NCI-H2107 treated with DMSO at 0.1 percent for 48 hours (cell line): ENCODE measurements at regions not wholly inside any gene's neighbourhood (a gene's known extent, or its start where the extent isn't known, plus 50 kb on each side); places are given as distances from the start of the nearest gene placed in this dataset.
"Not testable (repeated sequence)": the region's sequence is repeated elsewhere in the genome, so short reads cannot be mapped to it uniquely, and the experiment has no call there.

Source experiments
- DNase-seq: peaks from one replicate; lab custom pipeline; 2025; ENCODE audit not compliant: unreplicated experiment; lab: John Stamatoyannopoulos, UW

DNA sequence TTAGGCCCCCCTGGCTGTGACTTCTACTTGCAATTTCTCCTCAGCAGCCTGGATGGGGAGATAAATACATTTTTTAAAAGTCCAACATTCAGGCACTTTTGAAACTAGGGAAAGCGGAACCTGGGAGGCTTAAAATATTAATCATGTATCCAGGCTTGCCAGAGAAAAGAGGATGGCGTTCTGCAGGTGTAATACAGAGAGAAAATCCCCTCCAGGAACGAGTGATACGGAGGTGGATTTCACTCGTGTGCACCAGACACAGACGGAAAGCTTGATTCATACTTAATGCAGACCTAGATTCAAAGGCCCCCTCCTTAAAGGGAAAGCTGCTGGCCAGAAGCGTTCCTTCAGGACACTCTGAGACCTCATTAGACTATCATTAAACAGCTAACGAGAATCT lies 354.0 kb upstream of the BOD1L1 start:
- DNase-seq = no peak

- no peak for DNase-seq
Measured at GRCh38 chr4:13982010-13982409, 354.5 kb upstream of the BOD1L1 start.

- DNase-seq = no peak
Measured at GRCh38 chr4:13983189-13983790, 355.8 kb upstream of the BOD1L1 start.

GRCh38 chr4:13984991-13985800 lies 357.7 kb upstream of the BOD1L1 start:
- no peak for DNase-seq

GRCh38 chr4:13985837-13986236 lies 358.3 kb upstream of the BOD1L1 start:
- no peak for DNase-seq

- no peak for DNase-seq
Measured at GRCh38 chr4:13986548-13986947, 359.0 kb upstream of the BOD1L1 start.

GRCh38 chr4:13988353-13989305 lies 361.1 kb upstream of the BOD1L1 start:
- no peak for DNase-seq

DNA sequence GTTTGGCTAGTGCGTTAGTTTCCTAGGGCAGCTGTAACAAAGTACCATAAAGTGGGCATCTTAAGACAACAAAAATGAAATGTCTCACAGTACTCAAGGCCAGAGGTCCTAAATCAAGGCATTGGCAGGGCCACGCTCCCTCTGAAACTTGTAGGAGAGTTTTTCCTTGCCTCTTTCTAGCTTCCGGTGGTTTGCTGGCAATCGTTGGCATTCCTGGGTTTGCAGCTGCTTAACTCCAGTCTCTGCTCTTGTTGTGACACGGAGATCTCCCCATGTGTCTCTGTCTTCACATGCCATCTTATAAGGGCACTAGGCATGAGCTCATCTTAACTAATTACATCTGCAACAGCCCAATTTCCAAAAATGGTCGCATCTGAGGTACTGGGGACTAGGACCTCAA lies 362.0 kb upstream of the BOD1L1 start:
- DNase-seq = no peak

- DNase-seq = no peak
Measured at GRCh38 chr4:13990596-13991589, 363.4 kb upstream of the BOD1L1 start.

DNA sequence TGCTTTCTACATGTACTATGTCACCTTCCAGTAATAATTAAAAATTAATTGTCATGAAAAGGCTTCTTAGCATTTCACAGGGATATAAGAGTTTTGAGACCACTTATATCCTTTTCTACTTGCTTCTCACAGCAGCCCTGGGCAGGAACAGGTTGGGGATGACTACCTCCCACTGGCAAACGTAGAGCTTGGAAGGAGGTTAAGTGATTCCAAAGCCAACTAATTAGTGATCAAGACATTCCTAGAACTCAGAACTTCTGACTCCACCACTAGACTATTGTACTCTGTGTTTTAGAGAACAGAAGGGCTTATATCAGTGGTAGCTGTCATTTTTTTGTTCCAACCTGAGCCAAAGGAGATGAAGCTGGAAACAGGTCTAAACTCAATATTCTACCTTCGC lies 364.5 kb upstream of the BOD1L1 start:
- DNase-seq = no peak

- no peak for DNase-seq
Measured at GRCh38 chr4:13992975-13993520, 365.5 kb upstream of the BOD1L1 start.

- no peak for DNase-seq
Measured at GRCh38 chr4:13994016-13994415, 366.5 kb upstream of the BOD1L1 start.

- DNase-seq = no peak
Measured at GRCh38 chr4:13998850-13999445, 371.4 kb upstream of the BOD1L1 start.

- no peak for DNase-seq
Measured at GRCh38 chr4:14000091-14000814, 372.7 kb upstream of the BOD1L1 start.

DNA sequence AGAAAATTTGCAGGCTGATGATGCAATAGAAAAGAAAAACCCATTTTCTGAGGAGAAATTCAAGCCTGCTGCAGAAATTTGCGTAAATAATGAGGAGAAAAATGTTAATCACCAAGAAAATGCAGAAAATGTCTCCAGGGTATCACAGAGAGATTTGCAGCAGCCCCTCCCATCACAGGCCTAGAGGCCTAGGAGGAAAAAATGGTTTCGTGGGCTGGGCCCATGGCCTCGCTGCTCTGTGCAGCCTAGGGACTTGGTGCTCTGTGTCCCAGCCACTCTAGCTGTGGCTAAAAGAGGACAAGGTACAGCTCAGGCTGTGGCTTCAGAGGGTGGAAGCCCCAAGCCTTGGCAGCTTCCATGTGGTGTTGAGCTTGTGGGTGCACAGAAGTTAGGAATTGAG lies 374.8 kb upstream of the BOD1L1 start:
- not testable (repeated sequence) for DNase-seq

- no peak for DNase-seq
Measured at GRCh38 chr4:14008494-14008893, 381.0 kb upstream of the BOD1L1 start.

DNA sequence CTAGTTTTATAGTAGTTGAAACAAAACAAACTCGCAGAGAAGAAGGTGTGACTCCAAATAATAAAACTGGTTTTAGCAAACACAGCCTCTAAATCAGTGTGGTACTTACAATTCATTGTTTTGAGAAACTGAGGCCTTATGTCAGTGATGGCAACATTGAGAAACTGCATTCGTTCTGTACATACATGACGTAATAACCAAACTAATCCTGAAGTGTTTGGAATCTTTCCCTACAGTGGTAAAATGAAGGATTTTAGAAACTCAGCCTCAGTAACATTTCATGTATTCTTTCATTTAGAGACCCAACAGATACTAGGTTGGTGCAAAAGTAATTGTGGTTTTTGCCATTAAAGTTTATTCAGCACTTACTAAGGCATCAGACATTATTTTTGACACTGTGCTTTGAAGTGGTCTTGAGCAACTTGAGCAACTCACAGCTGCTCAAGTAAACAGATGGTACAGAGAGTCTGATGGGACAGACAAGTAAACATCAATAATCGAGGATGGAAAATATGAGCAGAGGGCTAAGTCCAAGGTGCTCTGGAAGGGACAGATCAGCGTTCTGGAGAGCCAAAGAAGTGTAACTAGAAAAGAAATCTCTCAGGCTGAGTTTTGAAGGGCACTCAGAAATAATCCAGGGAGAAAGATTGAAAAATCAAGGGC lies 390.8 kb upstream of the BOD1L1 start:
- no peak for DNase-seq

- DNase-seq = no peak
Measured at GRCh38 chr4:14022456-14022855, 394.9 kb upstream of the BOD1L1 start.

- DNase-seq = no peak
Measured at GRCh38 chr4:14023036-14023435, 395.5 kb upstream of the BOD1L1 start.
